ENCODE measurements at regions not wholly inside any gene's neighbourhood (a gene's known extent, or its start where the extent isn't known, plus 50 kb on each side); places are given as distances from the start of the nearest gene placed in this dataset.

DNA sequence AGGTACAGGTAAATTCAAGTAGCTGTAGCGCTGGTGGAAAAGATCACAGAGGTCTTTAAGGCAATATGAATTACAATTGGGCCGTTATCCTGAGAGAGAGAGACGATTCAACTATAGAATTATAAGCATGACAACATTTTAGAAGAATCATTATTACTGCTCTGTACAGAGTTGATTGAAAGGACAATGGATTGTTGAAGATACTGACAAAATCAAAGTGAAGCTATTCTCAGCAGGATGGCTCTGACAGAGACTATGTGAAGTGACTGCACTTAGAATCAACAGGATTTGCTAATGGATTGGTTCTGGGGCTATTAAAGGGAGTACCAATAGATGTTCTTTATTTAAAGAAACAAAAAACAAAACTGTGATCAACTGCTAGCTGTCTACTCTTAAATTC, 634.8 kb upstream of the GRM3 start:
- TF ChIP-seq, protein P1, sequence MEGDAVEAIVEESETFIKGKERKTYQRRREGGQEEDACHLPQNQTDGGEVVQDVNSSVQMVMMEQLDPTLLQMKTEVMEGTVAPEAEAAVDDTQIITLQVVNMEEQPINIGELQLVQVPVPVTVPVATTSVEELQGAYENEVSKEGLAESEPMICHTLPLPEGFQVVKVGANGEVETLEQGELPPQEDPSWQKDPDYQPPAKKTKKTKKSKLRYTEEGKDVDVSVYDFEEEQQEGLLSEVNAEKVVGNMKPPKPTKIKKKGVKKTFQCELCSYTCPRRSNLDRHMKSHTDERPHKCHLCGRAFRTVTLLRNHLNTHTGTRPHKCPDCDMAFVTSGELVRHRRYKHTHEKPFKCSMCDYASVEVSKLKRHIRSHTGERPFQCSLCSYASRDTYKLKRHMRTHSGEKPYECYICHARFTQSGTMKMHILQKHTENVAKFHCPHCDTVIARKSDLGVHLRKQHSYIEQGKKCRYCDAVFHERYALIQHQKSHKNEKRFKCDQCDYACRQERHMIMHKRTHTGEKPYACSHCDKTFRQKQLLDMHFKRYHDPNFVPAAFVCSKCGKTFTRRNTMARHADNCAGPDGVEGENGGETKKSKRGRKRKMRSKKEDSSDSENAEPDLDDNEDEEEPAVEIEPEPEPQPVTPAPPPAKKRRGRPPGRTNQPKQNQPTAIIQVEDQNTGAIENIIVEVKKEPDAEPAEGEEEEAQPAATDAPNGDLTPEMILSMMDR (IDR thresholded peaks at IDR 0.05; ENCODE audit: low read depth, low read length): no peak
- no peak overlapping the region for H3K4me3 ChIP-seq (replicated peaks in 1 of 2; ENCODE audit: low read depth in 2 of 2, low read length in 2 of 2)
- no peak for DNase-seq (ENCODE audit: low read depth in 2 of 2)

DNA sequence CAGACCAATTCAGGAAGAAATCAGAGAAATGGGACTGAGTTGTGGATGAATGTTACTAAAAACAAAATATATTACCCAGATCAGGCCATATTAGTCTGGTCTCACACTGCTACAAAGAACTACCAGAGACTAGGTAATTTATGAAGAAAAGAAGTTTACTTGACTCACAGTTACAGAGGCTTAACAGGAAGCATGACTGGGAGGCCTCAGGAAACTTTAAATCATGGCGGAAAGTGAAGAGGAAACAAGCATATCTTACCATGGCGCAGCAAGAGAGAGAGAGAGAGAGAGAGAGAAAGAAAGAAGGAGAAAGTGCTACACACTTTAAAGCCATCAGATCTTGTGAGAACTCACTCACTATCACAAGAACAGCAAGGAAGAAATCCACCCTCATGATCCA, 636.8 kb upstream of the GRM3 start:
- no peak overlapping the region for H3K4me3 ChIP-seq (replicated peaks in 1 of 2; ENCODE audit: low read depth in 2 of 2, low read length in 2 of 2)
- DNase-seq (ENCODE audit: low read depth in 2 of 2): no peak
- TF ChIP-seq, protein P1 (IDR thresholded peaks at IDR 0.05; ENCODE audit: low read depth, low read length): no peak

GRCh38 chr7:86002858-86003257, 640.9 kb upstream of the GRM3 start:
- H3K4me3 ChIP-seq (replicated peaks in 1 of 2; ENCODE audit: low read depth in 2 of 2, low read length in 2 of 2): no peak overlapping the region
- TF ChIP-seq, protein P1 (IDR thresholded peaks at IDR 0.05; ENCODE audit: low read depth, low read length): no peak
- no peak for DNase-seq (ENCODE audit: low read depth in 2 of 2)

- DNase-seq (ENCODE audit: low read depth in 2 of 2): no peak
- no peak overlapping the region for H3K4me3 ChIP-seq (replicated peaks in 1 of 2; ENCODE audit: low read depth in 2 of 2, low read length in 2 of 2)
- TF ChIP-seq, protein P1 (IDR thresholded peaks at IDR 0.05; ENCODE audit: low read depth, low read length): no peak
These were observed 646.2 kb upstream of the GRM3 start for GRCh38 chr7:85997515-85997914.

DNA sequence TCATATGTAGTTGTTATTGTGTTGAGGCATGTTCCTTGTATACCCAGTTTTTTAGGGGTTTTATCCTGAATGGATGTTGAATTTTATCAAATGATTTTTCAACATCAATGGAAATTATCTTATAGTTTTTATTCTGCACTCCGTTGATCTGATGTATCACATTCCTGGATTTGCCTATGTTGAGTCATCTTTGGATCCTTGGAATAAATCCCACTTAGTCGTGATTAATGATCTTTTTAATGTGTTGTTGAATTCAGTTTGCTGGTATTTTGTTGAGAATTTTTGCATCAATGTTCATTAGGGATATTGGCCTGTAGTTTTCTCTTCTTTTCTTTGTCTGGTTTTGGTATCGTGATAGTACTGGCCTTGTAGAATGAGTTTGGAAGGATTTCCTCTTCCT, 648.6 kb upstream of the GRM3 start:
- TF ChIP-seq, protein P1 (IDR thresholded peaks at IDR 0.05; ENCODE audit: low read depth, low read length): no peak
- no peak for DNase-seq (ENCODE audit: low read depth in 2 of 2)
- H3K4me3 ChIP-seq (replicated peaks in 1 of 2; ENCODE audit: low read depth in 2 of 2, low read length in 2 of 2): no peak overlapping the region

DNA sequence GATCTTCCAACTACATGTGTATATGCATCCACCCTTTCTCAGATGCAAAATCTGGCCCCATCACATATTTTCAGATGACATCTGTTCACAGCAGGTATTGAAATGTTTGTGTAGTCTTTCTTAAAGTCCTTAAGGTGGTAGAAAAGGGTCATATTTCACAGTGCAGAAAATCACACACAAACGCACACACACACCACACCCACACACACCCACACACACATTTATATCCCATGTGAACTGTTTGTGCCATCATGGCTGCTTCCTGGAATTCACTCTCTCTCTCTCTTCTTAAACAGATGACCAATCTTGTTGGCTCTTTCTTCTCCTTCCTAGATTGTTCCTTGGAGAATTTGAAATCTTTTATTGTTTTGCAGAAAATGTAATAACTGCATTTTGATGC, 663.0 kb upstream of the GRM3 start:
- no peak for DNase-seq (ENCODE audit: low read depth in 2 of 2)

GRCh38 chr7:85974176-85974575, 669.5 kb upstream of the GRM3 start:
- H3K4me3 ChIP-seq (replicated peaks in 1 of 2; ENCODE audit: low read depth in 2 of 2, low read length in 2 of 2): no peak overlapping the region
- DNase-seq (ENCODE audit: low read depth in 2 of 2): no peak
- TF ChIP-seq, protein P1 (IDR thresholded peaks at IDR 0.05; ENCODE audit: low read depth, low read length): no peak

More for the DNA sequence above, 663.0 kb upstream of the GRM3 start:
- TF ChIP-seq, protein P1 (IDR thresholded peaks at IDR 0.05; ENCODE audit: low read depth, low read length): no peak
- no peak overlapping the region for H3K4me3 ChIP-seq (replicated peaks in 1 of 2; ENCODE audit: low read depth in 2 of 2, low read length in 2 of 2)

All from cardiac fibroblast (primary cell).